Caki2 (cell line): ENCODE measurements at regions not wholly inside any gene's neighbourhood (a gene's known extent, or its start where the extent isn't known, plus 50 kb on each side); places are given as distances from the start of the nearest gene placed in this dataset.
A peak's percentile ranks its signal among the peaks of the same experiment; 100 is the strongest.
"Not testable (repeated sequence)": the region's sequence is repeated elsewhere in the genome, so short reads cannot be mapped to it uniquely, and the experiment has no call there.

Experiments used
- DNase-seq: peaks from one replicate; pipeline ENCODE4 v3.0.0-alpha.2; 2015; ENCODE audit warnings: low read depth
- in situ Hi-C: cut with HindIII; loops from 2 replicates; pipeline ENCODE4 v1.10.0; 2016; ENCODE audit warnings: low sequenced_read_pairs, low pct_unique_long_range_greater_than_20kb, mixed read lengths

- in situ Hi-C loops = no loop called here
- no peak for DNase-seq
These were observed 142.7 kb downstream of the ANXA1 start for GRCh38 chr9:73294336-73294735.

- no peak for DNase-seq
- in situ Hi-C loops = no loop called here
These were observed 174.3 kb downstream of the ANXA1 start for GRCh38 chr9:73325983-73326382.

DNA sequence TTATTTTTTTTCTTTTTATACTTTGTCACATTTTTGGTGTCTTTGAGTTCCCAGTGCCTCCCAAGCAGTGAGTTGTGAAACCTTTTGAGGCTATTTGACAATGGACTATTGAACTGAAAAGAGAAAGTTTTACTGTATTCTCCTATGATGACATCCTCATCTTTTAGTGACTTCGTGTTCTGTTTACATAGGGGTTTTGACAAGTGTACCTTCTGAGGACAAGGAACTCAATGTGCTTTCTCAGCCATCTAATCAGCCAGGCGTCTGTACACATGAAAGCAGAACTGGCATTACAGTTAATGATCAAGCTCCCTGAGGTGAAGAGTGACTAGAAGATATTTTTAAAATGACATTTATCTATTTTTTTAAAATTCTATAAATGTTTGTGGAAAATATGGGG lies 175.5 kb downstream of the ANXA1 start:
- no peak for DNase-seq

DNA sequence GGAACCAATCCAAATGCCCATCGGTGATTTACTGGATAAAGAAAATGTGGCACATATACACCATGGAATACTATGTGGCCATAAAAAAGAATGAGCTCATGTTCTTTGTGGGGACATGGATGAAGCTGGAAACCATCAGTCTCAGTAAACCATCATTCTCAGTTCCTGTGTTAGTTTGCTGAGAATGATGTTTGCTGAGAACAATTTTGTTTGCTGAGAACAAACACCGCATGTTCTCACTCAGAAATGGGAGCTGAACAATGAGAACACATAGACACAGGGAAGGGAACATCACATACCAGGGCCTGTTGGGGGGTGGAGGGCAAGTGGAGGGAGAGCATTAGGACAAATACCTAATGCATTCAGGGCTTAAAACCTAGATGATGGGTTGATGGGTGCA lies 185.5 kb downstream of the ANXA1 start:
- in situ Hi-C loops, DNase-seq: not testable (repeated sequence)

More for the DNA sequence above, 175.5 kb downstream of the ANXA1 start:
- in situ Hi-C loops = no loop called here

- no peak for DNase-seq
- in situ Hi-C loops = no loop called here
These were observed 192.4 kb downstream of the ANXA1 start for GRCh38 chr9:73344060-73344459.

GRCh38 chr9:73347123-73347522 lies 195.5 kb downstream of the ANXA1 start:
- in situ Hi-C loops = no loop called here
- no peak for DNase-seq

DNA sequence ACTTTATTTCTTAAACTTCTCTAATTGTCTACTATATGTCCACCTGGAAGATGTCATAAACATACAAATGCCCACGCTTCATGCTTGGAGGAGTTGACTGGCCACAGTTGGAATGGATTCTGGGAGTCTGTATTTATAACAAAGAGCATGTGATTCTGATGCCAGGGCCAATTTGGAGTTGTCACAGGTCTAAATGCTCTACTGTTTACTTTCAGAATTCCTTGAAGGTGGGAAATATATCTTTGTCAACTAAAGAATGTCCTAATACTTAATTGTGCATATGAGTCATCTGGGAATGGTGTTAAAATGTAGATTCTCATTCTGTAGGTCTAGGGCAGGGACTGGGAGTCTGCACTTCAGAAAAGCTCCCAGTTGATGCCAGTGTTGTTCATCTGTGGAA lies 196.1 kb downstream of the ANXA1 start:
- in situ Hi-C loops = no loop called here
- no peak for DNase-seq

- in situ Hi-C loops = no loop called here
- DNase-seq = no peak
These were observed 196.8 kb downstream of the ANXA1 start for GRCh38 chr9:73348471-73348870.

- in situ Hi-C loops = no loop called here
- no peak for DNase-seq
These were observed 197.8 kb downstream of the ANXA1 start for GRCh38 chr9:73349476-73349875.

GRCh38 chr9:73357607-73358006 lies 205.9 kb downstream of the ANXA1 start:
- in situ Hi-C loops = no loop called here
- DNase-seq = no peak

- peak; percentile 14 for DNase-seq
- in situ Hi-C loops = no loop called here
These were observed 218.4 kb downstream of the ANXA1 start for GRCh38 chr9:73370053-73370452.

DNA sequence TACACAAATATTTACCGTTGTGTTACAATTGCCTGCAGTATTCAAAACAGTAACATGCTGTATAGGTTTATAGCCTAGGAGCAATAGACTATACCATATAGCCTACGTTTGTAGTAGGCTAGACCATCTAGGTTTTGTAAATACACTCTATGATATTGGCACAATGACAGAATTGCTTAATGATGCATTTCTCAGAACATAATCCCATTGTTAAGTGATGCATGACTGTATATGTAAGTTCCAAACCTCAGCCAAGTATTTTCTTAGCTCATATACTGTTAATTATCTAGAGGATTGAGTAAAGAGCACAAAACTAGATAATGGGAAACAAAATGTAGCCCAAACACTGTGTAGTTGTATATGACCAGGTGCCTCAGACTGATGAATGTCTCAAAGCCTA lies 220.1 kb downstream of the ANXA1 start:
- in situ Hi-C loops = no loop called here
- DNase-seq = no peak

- no peak for DNase-seq
- in situ Hi-C loops = no loop called here
These were observed 228.7 kb downstream of the ANXA1 start for GRCh38 chr9:73380411-73380810.

DNA sequence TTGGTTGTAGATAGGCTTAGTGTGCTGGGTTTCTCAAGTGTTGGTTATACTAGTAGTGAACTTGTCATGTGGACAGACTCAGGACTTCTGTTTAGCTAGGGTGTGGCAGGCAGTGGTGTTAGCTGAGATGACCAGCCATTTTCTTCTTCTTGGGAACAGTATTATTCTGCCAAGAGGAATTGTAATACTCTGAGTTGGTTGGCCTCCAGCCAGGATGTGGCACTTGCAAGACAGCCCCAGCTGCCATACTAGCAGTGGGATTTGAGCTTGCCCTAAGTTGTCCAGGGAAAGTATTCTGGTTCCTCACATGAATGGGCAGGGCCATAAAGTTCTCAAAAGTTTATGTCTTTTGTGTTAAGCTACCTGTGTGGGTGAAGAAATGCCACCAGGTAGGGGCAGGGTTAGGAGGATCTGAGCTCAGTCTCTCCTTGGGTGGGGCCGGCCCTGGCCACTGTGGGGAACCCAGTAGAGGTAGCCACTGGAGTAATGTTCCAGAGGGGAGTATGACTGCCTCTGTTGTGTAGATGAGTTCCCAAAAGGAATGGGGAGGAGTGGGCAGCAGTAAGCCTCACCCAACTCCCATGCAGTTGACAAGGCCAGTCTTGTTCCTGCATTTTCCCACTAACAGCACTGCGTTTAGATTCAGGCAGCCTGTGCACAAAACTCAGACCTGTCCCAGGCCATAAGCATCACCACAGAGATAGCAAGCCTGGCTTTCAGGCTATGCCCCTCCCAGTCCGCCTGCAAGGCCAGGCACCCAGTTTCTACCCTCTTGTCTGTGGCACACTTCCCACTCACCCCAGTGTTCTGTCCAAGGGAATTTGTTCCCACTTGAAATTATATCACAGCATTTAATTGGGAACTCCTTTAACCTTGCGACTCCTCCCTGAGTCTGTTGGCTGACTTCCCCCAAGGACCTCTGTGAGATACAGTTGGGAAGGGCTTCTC lies 250.7 kb downstream of the ANXA1 start:
- in situ Hi-C loops = no loop called here
- no peak for DNase-seq

DNA sequence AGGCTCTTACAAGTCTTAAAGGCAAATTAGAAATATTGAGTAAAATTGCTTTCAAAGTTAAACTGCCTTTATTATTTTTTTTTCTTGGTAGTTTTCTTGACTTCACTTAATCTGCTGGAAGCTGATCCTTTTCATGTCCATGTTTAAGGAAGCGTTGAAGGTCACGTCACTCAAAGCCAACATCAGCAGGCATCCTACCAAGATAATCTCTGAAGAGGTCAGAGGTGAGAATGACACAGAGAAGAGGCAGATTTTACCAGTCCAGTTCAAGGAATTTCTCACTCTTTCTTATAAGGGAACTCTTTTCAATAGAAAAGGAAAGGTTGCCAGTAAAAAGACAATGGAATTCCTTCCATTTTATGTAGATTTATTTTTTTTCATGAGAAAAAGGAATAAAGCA lies 259.8 kb downstream of the ANXA1 start:
- DNase-seq = no peak
- in situ Hi-C loops = no loop called here

DNA sequence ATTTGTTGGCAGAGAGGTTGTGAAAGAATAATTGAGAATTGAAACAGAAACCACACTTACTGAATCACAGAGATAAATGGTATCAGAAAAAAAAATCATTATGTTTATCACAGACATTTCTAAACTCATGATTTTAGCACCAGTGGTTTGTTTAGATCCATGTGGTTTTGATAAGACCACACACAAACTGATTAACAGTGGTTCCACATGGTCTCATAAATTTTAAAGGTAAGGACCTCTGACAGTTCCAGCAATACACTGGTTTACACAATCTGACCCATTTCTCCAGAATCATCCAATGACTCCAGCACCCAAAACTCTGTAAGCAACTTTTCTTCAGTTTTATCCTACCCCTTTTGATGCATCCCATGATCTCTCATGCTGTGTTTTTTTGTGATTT lies 261.2 kb downstream of the ANXA1 start:
- in situ Hi-C loops = no loop called here
- DNase-seq = no peak

DNA sequence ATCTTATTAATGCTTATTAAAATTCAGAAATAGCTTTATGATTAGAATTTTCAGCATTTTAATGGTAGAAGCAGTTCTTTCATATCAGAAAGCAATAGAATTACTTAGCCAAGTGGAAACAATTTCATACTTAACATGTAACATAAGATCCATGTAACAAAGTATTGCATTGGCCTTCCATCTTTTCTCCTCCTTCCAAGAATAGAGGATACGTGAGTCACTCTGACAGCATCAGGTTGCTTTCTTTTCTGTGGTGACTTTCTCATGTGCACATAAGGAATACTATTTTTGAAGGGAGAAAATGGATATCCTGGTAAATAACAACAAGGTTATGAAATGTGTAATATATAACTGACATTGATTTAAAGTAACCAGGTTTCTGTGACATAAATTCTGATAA lies 272.2 kb downstream of the ANXA1 start:
- no peak for DNase-seq
- in situ Hi-C loops = no loop called here

- in situ Hi-C loops = no loop called here
- DNase-seq = no peak
These were observed 274.6 kb downstream of the ANXA1 start for GRCh38 chr9:73426269-73426668.

DNA sequence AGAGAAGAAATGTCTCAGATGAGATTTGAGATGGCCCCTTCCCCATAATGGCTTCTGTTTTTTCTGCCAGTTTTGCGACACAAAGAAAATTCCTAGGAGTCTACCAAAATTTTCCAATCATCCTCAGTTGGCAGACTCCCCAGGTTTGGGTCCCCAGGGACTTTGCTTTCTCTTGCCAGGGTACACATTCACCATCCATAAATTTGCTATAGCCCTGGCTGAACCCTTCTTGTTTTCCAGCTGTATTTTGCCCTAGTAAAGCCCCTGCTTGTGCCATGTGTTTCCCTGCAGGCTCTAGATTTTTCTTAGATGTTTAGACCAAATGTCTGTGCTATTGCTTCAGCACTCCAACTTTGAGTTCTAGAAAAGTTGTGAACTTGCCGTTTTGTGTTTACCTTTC lies 283.2 kb downstream of the ANXA1 start:
- in situ Hi-C loops = no loop called here
- DNase-seq = no peak

- no peak for DNase-seq
- in situ Hi-C loops = no loop called here
These were observed 286.1 kb downstream of the ANXA1 start for GRCh38 chr9:73437758-73438157.
